OCI-LY1 (cell line): ENCODE measurements at regions not wholly inside any gene's neighbourhood (a gene's known extent, or its start where the extent isn't known, plus 50 kb on each side); places are given as distances from the start of the nearest gene placed in this dataset.
"Not testable (repeated sequence)": the region's sequence is repeated elsewhere in the genome, so short reads cannot be mapped to it uniquely, and the experiment has no call there.

Experiments used
- H2AFZ ChIP-seq: fragments of 200-600 bp; sonication (generic), shearing (Covaris generic); 2 replicates; pipeline ENCODE4 v1.6.0; 2014; ENCODE audit warnings: antibody characterized with exemption, mild to moderate bottlenecking, low read length
- H3F3A ChIP-seq: fragments of 200-600 bp; sonication (generic), shearing (Covaris generic); 2 replicates; pipeline ENCODE4 v1.6.0; 2014; ENCODE audit warnings: mild to moderate bottlenecking, antibody characterized with exemption, low read length, moderate library complexity; ENCODE audit not compliant: insufficient read depth
- H3K27ac ChIP-seq: fragments of 200-600 bp; sonication (generic); 2 replicates; pipeline ENCODE4 v1.5.1; 2014; ENCODE audit warnings: low read length, mixed run types, mild to moderate bottlenecking, low read depth; ENCODE audit not compliant: poor library complexity, severe bottlenecking
- H3K27me3 ChIP-seq: fragments of 200-600 bp; sonication (generic); 2 replicates; pipeline ENCODE4 v1.6.0; 2014; ENCODE audit warnings: antibody characterized with exemption, mild to moderate bottlenecking, low read length, moderate library complexity; ENCODE audit not compliant: insufficient read depth
- H3K36me3 ChIP-seq: fragments of 200-600 bp; sonication (generic); 2 replicates; pipeline ENCODE4 v1.6.1; 2014; ENCODE audit warnings: mild to moderate bottlenecking, antibody characterized with exemption, low read length, moderate library complexity, mixed read lengths; ENCODE audit not compliant: insufficient read depth
- H3K4me1 ChIP-seq: fragments of 200-600 bp; sonication (generic); 2 replicates; pipeline ENCODE4 v1.5.1; 2014; ENCODE audit warnings: mild to moderate bottlenecking, low read length, moderate library complexity; ENCODE audit not compliant: insufficient read depth, severe bottlenecking
- H3K4me2 ChIP-seq: fragments of 200-600 bp; sonication (generic), shearing (Covaris generic); 2 replicates; pipeline ENCODE4 v1.6.1; 2014; ENCODE audit warnings: low read length
- H3K4me3 ChIP-seq: fragments of 200-600 bp; sonication (generic); 2 replicates; pipeline ENCODE4 v1.5.1; 2014; ENCODE audit warnings: low read length, low read depth, mild to moderate bottlenecking, mixed read lengths; ENCODE audit not compliant: poor library complexity, severe bottlenecking
- H3K79me2 ChIP-seq: fragments of 200-600 bp; shearing (Covaris generic); 2 replicates; pipeline ENCODE4 v1.6.1; 2016; ENCODE audit warnings: mixed run types, low read length, mixed read lengths; ENCODE audit not compliant: insufficient read depth
- H3K9ac ChIP-seq: fragments of 200-600 bp; sonication (generic), shearing (Covaris generic); 2 replicates; pipeline ENCODE4 v1.6.1; 2014; ENCODE audit warnings: mild to moderate bottlenecking, low read length, mixed read lengths
- H3K9me2 ChIP-seq: fragments of 200-600 bp; sonication (generic), shearing (Covaris generic); 2 replicates; pipeline ENCODE4 v1.6.1; 2014; ENCODE audit warnings: low read depth, mild to moderate bottlenecking, low read length, mixed read lengths
- H3K9me3 ChIP-seq: fragments of 200-600 bp; shearing (Covaris generic); 2 replicates; pipeline ENCODE4 v1.6.1; 2014; ENCODE audit warnings: low read length, mixed read lengths
- H4K20me1 ChIP-seq: fragments of 200-600 bp; sonication (generic), shearing (Covaris generic); 2 replicates; pipeline ENCODE4 v1.6.0; 2016; ENCODE audit warnings: mild to moderate bottlenecking, low read length; ENCODE audit not compliant: insufficient read depth
- EZH2 ChIP-seq: fragments of 200-600 bp; sonication (generic), shearing (Covaris generic); IDR thresholded peaks from 2 replicates; pipeline ENCODE4 v1.8.0; 2017; ENCODE audit warnings: borderline replicate concordance, mixed run types, mild to moderate bottlenecking, antibody characterized with exemption, low read length, moderate library complexity, mixed read lengths
- TF ChIP-seq, protein P1 (sequence below): fragments of 200-600 bp; sonication (generic), shearing (Covaris generic); IDR thresholded peaks from 2 replicates; pipeline ENCODE4 v1.5.1; 2017; ENCODE audit warnings: mild to moderate bottlenecking, antibody characterized with exemption, low read length, moderate library complexity, mixed read lengths

DNA sequence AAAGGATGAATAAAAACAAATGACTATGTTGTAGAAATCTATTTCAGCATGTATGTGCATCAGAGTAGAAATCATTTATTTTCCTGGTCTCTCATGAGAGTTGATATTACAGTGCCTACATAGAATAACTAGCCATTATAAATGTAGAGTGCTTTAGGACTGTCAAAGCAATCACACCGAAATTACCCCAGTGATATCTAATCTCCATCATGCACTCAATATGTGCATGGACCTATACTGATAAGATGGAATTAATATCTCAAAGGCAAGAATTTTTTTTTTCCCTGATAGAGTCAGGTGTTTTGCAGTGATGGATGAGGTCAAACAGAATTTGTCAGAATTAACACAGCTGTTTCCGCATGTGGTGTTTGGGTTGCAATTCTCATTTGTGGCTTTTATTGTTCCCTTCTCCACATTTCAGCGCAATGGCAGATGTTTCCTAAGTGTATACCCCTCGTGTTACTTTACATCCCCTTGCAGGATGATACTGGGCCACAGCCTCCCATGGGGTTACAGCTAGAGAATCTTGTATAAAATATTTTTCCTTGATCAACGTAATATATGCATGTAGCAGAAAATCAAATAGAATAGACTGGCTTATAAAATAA lies 298.8 kb downstream of the RASEF start:
- no peaks in the 10 kb centered on the region for H3K79me2 ChIP-seq
- TF ChIP-seq, protein P1, sequence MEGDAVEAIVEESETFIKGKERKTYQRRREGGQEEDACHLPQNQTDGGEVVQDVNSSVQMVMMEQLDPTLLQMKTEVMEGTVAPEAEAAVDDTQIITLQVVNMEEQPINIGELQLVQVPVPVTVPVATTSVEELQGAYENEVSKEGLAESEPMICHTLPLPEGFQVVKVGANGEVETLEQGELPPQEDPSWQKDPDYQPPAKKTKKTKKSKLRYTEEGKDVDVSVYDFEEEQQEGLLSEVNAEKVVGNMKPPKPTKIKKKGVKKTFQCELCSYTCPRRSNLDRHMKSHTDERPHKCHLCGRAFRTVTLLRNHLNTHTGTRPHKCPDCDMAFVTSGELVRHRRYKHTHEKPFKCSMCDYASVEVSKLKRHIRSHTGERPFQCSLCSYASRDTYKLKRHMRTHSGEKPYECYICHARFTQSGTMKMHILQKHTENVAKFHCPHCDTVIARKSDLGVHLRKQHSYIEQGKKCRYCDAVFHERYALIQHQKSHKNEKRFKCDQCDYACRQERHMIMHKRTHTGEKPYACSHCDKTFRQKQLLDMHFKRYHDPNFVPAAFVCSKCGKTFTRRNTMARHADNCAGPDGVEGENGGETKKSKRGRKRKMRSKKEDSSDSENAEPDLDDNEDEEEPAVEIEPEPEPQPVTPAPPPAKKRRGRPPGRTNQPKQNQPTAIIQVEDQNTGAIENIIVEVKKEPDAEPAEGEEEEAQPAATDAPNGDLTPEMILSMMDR: no peak
- no peak for TF ChIP-seq EZH2
- no peaks in the 10 kb centered on the region for H4K20me1 ChIP-seq
- no peaks in the 10 kb centered on the region for H3K9me2 ChIP-seq
- no peaks in the 10 kb centered on the region for H3K4me1 ChIP-seq
- H3K4me2 ChIP-seq: no peak overlapping the region
- no peaks in the 10 kb centered on the region for H3K9me3 ChIP-seq
- H3K27ac ChIP-seq: no peak overlapping the region
- H3K27me3 ChIP-seq: no peaks in the 10 kb centered on the region
- H2AFZ ChIP-seq: no peak overlapping the region
- H3K4me3 ChIP-seq: no peak overlapping the region
- H3K36me3 ChIP-seq: no peaks in the 10 kb centered on the region
- H3K9ac ChIP-seq: no peak overlapping the region
- H3F3A ChIP-seq: no peaks in the 10 kb centered on the region

DNA sequence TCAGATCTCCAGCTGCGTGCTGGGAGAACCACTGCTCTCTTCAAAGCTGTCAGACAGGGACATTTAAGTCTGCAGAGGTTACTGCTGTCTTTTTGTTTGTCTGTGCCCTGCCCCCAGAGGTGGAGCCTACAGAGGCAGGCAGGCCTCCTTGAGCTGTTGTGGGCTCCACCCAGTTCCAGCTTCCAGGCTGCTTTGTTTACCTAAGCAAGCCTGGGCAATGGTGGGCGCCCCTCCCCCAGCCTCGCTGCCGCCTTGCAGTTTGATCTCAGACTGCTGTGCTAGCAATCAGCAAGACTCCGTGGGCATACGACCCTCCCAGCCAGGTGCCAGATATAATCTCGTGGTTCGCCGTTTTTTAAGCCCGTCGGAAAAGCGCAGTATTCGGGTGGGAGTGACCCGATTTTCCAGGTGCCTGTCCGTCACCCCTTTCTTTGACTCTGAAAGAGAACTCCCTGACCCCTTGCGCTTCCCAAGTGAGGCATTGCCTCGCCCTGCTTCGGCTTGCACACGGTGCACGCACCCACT lies 288.2 kb downstream of the RASEF start:
- not testable (repeated sequence) for H3K9me3 ChIP-seq, H3K4me3 ChIP-seq, H4K20me1 ChIP-seq, H3K27ac ChIP-seq, H3F3A ChIP-seq, H3K27me3 ChIP-seq, H3K36me3 ChIP-seq, H3K9ac ChIP-seq, H3K9me2 ChIP-seq, H3K79me2 ChIP-seq, H3K4me1 ChIP-seq, H2AFZ ChIP-seq, H3K4me2 ChIP-seq

DNA sequence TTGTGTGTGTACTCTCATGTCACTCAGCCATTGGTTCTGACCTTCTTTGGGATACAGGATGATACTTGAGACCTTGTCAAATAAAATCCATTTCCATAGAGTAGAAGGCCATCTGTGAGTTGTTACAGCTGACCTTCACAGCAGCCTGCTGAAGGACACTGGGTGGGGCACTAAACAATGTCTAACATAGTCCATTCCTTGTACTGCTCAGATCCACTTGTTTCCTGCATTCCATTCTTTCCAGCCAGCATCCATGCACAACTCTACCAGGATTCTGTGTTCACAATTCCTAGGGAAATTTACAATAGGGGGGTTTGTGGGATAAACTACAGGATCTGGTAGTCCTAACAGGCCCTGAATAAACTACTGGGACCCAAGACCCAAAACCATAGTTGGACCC lies 286.4 kb downstream of the RASEF start:
- Histone ChIP-seq H3K9ac (no peak overlapping the region), H3K27ac (no peak overlapping the region), H2AFZ (no peak overlapping the region), H3K4me2 (no peak overlapping the region), H3K36me3 (no peaks in the 10 kb centered on the region), H4K20me1 (no peaks in the 10 kb centered on the region), H3K9me3 (no peaks in the 10 kb centered on the region), H3K79me2 (no peaks in the 10 kb centered on the region), H3K27me3 (no peaks in the 10 kb centered on the region), H3K4me1 (no peaks in the 10 kb centered on the region), H3K9me2 (no peaks in the 10 kb centered on the region), H3K4me3 (no peak overlapping the region), H3F3A (no peaks in the 10 kb centered on the region)
- no peak for TF ChIP-seq EZH2
- TF ChIP-seq, protein P1: no peak

DNA sequence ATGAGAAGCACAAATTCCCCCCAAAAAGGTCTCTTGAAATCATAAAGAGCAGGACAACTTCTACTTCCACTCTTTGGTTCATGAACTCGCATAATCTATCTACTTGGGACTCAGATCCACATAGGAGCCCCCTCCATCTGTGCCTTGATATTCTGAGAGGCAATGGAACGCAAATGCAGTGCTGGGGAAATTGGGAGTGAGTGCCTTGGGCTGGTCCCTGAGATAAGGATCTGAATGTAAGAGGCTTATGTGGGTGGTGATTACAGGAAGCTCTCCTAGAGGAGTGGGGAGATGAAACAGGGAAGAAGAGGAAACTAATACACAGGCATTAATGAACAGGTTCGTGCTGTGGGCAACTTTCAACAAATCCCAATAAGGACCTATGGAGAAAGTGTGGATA lies 285.6 kb downstream of the RASEF start:
- H3K27ac ChIP-seq: no peak overlapping the region
- H3F3A ChIP-seq: no peaks in the 10 kb centered on the region
- H3K4me3 ChIP-seq: no peak overlapping the region
- no peak overlapping the region for H3K4me2 ChIP-seq
- H3K27me3 ChIP-seq: no peaks in the 10 kb centered on the region
- no peaks in the 10 kb centered on the region for H3K9me2 ChIP-seq
- H3K36me3 ChIP-seq: no peaks in the 10 kb centered on the region
- TF ChIP-seq, protein P1: no peak
- no peak for TF ChIP-seq EZH2
- H3K4me1 ChIP-seq: no peaks in the 10 kb centered on the region
- no peaks in the 10 kb centered on the region for H4K20me1 ChIP-seq
- no peak overlapping the region for H2AFZ ChIP-seq
- H3K9ac ChIP-seq: no peak overlapping the region
- H3K9me3 ChIP-seq: no peaks in the 10 kb centered on the region
- H3K79me2 ChIP-seq: no peaks in the 10 kb centered on the region

DNA sequence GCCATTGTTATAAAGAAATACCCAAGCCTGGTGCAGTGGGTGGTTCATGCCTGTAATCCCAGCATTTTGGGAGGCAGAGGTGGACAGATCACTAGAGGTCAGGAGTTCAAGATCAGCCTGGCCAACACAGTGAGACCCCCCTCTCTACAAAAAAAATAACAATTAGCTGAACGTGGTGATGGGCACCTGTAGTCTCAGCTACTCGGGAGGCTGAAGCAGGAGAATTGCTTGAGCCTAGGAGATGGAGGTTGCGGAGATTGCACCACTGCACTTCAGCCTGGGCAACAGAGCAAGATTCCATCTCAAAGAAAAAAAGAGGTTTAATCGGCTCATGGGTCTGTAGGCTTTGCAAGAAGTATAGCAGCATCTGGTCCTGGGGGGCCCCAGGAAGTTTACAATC lies 284.0 kb downstream of the RASEF start:
- H3K4me1 ChIP-seq, H4K20me1 ChIP-seq, H2AFZ ChIP-seq, H3K27me3 ChIP-seq, H3K9ac ChIP-seq, H3K4me2 ChIP-seq, H3K9me2 ChIP-seq, H3K27ac ChIP-seq, H3K9me3 ChIP-seq, H3F3A ChIP-seq, H3K4me3 ChIP-seq, H3K36me3 ChIP-seq, H3K79me2 ChIP-seq: not testable (repeated sequence)
